ENCODE measurements at regions not wholly inside any gene's neighbourhood (a gene's known extent, or its start where the extent isn't known, plus 50 kb on each side); places are given as distances from the start of the nearest gene placed in this dataset.

- TF ChIP-seq POLR2A (IDR thresholded peaks at IDR 0.05) = no peak
- no peak for TF ChIP-seq CTCF (IDR thresholded peaks at IDR 0.05)
Observed at GRCh38 chr4:86511590-86511989, 82.5 kb upstream of the PTPN13 start.
